ENCODE measurements at regions not wholly inside any gene's neighbourhood (a gene's known extent, or its start where the extent isn't known, plus 50 kb on each side); places are given as distances from the start of the nearest gene placed in this dataset.

- ATAC-seq = no peak
Observed at GRCh38 chr6:92559003-92559402, 860.4 kb downstream of the EPHA7 start.

GRCh38 chr6:92550501-92550900 lies 868.9 kb downstream of the EPHA7 start:
- intact Hi-C loops (cut with DNase I) = no loop called here
- WGBS, 3 donors = 9 to 28% (median 15%) methylated on average over 1 of the region's 1 CpG
- no peak for TF ChIP-seq CTCF (IDR thresholded peaks at IDR 0.05)

More at GRCh38 chr6:92559003-92559402, 860.4 kb downstream of the EPHA7 start:
- H3K9me3 ChIP-seq = no peaks in the 10 kb centered on the region
- DNase-seq = no peak
- H3K4me3 ChIP-seq = no peak overlapping the region
- WGBS, 3 donors = 66 to 82% (median 77%) methylated on average over 2 of the region's 2 CpGs
- no peaks in the 10 kb centered on the region for H3K27me3 ChIP-seq (ENCODE audit: insufficient read depth in 3 of 3, low read length in 2 of 3)
- H3K27ac ChIP-seq = no peak overlapping the region
- no peaks in the 10 kb centered on the region for H3K4me1 ChIP-seq
- intact Hi-C loops (cut with DNase I) = no loop called here
- H3K36me3 ChIP-seq (ENCODE audit: insufficient read depth in 1 of 2, low read depth in 1 of 2) = no peaks in the 10 kb centered on the region
- no peak for TF ChIP-seq CTCF (IDR thresholded peaks at IDR 0.05)

GRCh38 chr6:92545861-92546260 lies 873.5 kb downstream of the EPHA7 start:
- WGBS, 3 donors = 36 to 58% (median 39%) methylated on average over 1 of the region's 1 CpG

More at GRCh38 chr6:92550501-92550900, 868.9 kb downstream of the EPHA7 start:
- Histone ChIP-seq H3K27me3 (ENCODE audit: insufficient read depth in 3 of 3, low read length in 2 of 3) (no peaks in the 10 kb centered on the region), H3K9me3 (no peaks in the 10 kb centered on the region), H3K36me3 (ENCODE audit: insufficient read depth in 1 of 2, low read depth in 1 of 2) (no peaks in the 10 kb centered on the region), H3K27ac (no peak overlapping the region), H3K4me3 (no peak overlapping the region), H3K4me1 (no peaks in the 10 kb centered on the region)
- no peak for ATAC-seq
- DNase-seq = no peak

GRCh38 chr6:92541448-92542060 lies 877.8 kb downstream of the EPHA7 start:
- no peak for TF ChIP-seq CTCF (IDR thresholded peaks at IDR 0.05)
- Histone ChIP-seq H3K27me3 (ENCODE audit: insufficient read depth in 3 of 3, low read length in 2 of 3) (no peaks in the 10 kb centered on the region), H3K27ac (no peak overlapping the region), H3K4me3 (no peak overlapping the region), H3K36me3 (ENCODE audit: insufficient read depth in 1 of 2, low read depth in 1 of 2) (no peaks in the 10 kb centered on the region), H3K9me3 (no peaks in the 10 kb centered on the region), H3K4me1 (no peaks in the 10 kb centered on the region)
- intact Hi-C loops (cut with DNase I) = no loop called here
- 79 to 88% (median 86%) methylated on average over 1 of the region's 1 CpG for WGBS, 3 donors
- ATAC-seq (no peak), DNase-seq (no peak)

More at GRCh38 chr6:92545861-92546260, 873.5 kb downstream of the EPHA7 start:
- no peaks in the 10 kb centered on the region for H3K4me1 ChIP-seq
- no peak overlapping the region for H3K27ac ChIP-seq
- no peaks in the 10 kb centered on the region for H3K27me3 ChIP-seq (ENCODE audit: insufficient read depth in 3 of 3, low read length in 2 of 3)
- H3K9me3 ChIP-seq = no peaks in the 10 kb centered on the region
- ATAC-seq (no peak), DNase-seq (no peak)
- no peak overlapping the region for H3K4me3 ChIP-seq
- intact Hi-C loops (cut with DNase I) = no loop called here
- H3K36me3 ChIP-seq (ENCODE audit: insufficient read depth in 1 of 2, low read depth in 1 of 2) = no peaks in the 10 kb centered on the region
- no peak for TF ChIP-seq CTCF (IDR thresholded peaks at IDR 0.05)

- no peaks in the 10 kb centered on the region for H3K27me3 ChIP-seq (ENCODE audit: insufficient read depth in 3 of 3, low read length in 2 of 3)
- TF ChIP-seq CTCF (IDR thresholded peaks at IDR 0.05) = no peak
- H3K4me3 ChIP-seq = no peak overlapping the region
- no peaks in the 10 kb centered on the region for H3K4me1 ChIP-seq
- intact Hi-C loops (cut with DNase I) = no loop called here
- ATAC-seq (no peak), DNase-seq (no peak)
- H3K27ac ChIP-seq = no peak overlapping the region
- H3K9me3 ChIP-seq = no peaks in the 10 kb centered on the region
- no peaks in the 10 kb centered on the region for H3K36me3 ChIP-seq (ENCODE audit: insufficient read depth in 1 of 2, low read depth in 1 of 2)
Observed at GRCh38 chr6:92538926-92539325, 880.4 kb downstream of the EPHA7 start.
